ENCODE measurements at regions not wholly inside any gene's neighbourhood (a gene's known extent, or its start where the extent isn't known, plus 50 kb on each side); places are given as distances from the start of the nearest gene placed in this dataset.

GRCh38 chr20:1722513-1723050 lies 65.0 kb upstream of the SIRPG start:
- no peaks in the 10 kb centered on the region for H3K36me3 ChIP-seq
- H3K4me3 ChIP-seq: no peak overlapping the region
- H3K9me3 ChIP-seq: no peaks in the 10 kb centered on the region
- no peaks in the 10 kb centered on the region for H3K27me3 ChIP-seq
- no peak overlapping the region for H3K27ac ChIP-seq
- no peak for DNase-seq (ENCODE audit: low spot score)
- TF ChIP-seq CTCF (IDR thresholded peaks at IDR 0.05): no peak
- H3K4me1 ChIP-seq: no peaks in the 10 kb centered on the region

- no peak for TF ChIP-seq CTCF (IDR thresholded peaks at IDR 0.05)
- Histone ChIP-seq H3K4me1 (no peaks in the 10 kb centered on the region), H3K27ac (no peak overlapping the region), H3K27me3 (no peaks in the 10 kb centered on the region), H3K36me3 (no peaks in the 10 kb centered on the region), H3K4me3 (no peak overlapping the region), H3K9me3 (no peaks in the 10 kb centered on the region)
- no peak for DNase-seq (ENCODE audit: low spot score)
These were observed 64.3 kb upstream of the SIRPG start for GRCh38 chr20:1721687-1722512.

GRCh38 chr20:1720845-1721475 lies 63.4 kb upstream of the SIRPG start:
- Histone ChIP-seq H3K27me3 (no peaks in the 10 kb centered on the region), H3K9me3 (no peaks in the 10 kb centered on the region), H3K4me1 (no peaks in the 10 kb centered on the region), H3K36me3 (no peaks in the 10 kb centered on the region), H3K27ac (no peak overlapping the region), H3K4me3 (no peak overlapping the region)
- no peak for TF ChIP-seq CTCF (IDR thresholded peaks at IDR 0.05)
- no peak for DNase-seq (ENCODE audit: low spot score)

GRCh38 chr20:1720226-1720625 lies 62.6 kb upstream of the SIRPG start:
- H3K27ac ChIP-seq: no peak overlapping the region
- no peaks in the 10 kb centered on the region for H3K9me3 ChIP-seq
- H3K36me3 ChIP-seq: no peaks in the 10 kb centered on the region
- no peaks in the 10 kb centered on the region for H3K4me1 ChIP-seq
- no peak for DNase-seq (ENCODE audit: low spot score)
- no peak for TF ChIP-seq CTCF (IDR thresholded peaks at IDR 0.05)
- no peaks in the 10 kb centered on the region for H3K27me3 ChIP-seq
- no peak overlapping the region for H3K4me3 ChIP-seq

- DNase-seq (ENCODE audit: low spot score): no peak
- no peak for TF ChIP-seq CTCF (IDR thresholded peaks at IDR 0.05)
- H3K27me3 ChIP-seq: no peaks in the 10 kb centered on the region
- no peaks in the 10 kb centered on the region for H3K4me1 ChIP-seq
- H3K4me3 ChIP-seq: no peak overlapping the region
- H3K27ac ChIP-seq: no peak overlapping the region
- H3K9me3 ChIP-seq: no peaks in the 10 kb centered on the region
- no peaks in the 10 kb centered on the region for H3K36me3 ChIP-seq
These were observed 61.2 kb upstream of the SIRPG start for GRCh38 chr20:1718604-1719384.
